ENCODE measurements at regions not wholly inside any gene's neighbourhood (a gene's known extent, or its start where the extent isn't known, plus 50 kb on each side); places are given as distances from the start of the nearest gene placed in this dataset.
A peak's percentile ranks its signal among the peaks of the same experiment; 100 is the strongest.

DNA sequence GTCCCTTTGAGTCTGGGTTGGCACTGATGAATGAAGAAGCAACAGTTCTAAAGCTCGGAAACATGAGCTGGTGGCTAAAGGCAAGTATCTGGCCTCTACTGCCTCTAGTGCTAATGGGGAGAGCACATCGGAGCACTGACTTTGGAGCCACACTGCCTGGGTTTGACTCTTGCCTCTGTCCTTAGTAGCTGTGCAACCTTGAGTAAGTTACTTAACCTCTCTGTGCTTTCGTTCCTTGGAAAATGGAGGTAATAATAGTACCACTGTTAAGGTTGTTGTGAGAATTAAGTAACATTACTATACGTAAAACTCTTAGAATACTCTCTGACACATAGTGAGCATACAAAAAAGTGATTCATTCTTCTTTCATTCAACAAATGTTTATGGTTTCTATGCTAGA is 211.2 kb downstream of the ATG4C start:
- no peak overlapping the region for H3K4me3 ChIP-seq (ENCODE audit: low read depth, low read length)
- DNase-seq (ENCODE audit: low read depth): no peak
- TF ChIP-seq, protein P1, sequence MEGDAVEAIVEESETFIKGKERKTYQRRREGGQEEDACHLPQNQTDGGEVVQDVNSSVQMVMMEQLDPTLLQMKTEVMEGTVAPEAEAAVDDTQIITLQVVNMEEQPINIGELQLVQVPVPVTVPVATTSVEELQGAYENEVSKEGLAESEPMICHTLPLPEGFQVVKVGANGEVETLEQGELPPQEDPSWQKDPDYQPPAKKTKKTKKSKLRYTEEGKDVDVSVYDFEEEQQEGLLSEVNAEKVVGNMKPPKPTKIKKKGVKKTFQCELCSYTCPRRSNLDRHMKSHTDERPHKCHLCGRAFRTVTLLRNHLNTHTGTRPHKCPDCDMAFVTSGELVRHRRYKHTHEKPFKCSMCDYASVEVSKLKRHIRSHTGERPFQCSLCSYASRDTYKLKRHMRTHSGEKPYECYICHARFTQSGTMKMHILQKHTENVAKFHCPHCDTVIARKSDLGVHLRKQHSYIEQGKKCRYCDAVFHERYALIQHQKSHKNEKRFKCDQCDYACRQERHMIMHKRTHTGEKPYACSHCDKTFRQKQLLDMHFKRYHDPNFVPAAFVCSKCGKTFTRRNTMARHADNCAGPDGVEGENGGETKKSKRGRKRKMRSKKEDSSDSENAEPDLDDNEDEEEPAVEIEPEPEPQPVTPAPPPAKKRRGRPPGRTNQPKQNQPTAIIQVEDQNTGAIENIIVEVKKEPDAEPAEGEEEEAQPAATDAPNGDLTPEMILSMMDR (IDR thresholded peaks at IDR 0.05; ENCODE audit: insufficient read depth, low read length): no peak

DNA sequence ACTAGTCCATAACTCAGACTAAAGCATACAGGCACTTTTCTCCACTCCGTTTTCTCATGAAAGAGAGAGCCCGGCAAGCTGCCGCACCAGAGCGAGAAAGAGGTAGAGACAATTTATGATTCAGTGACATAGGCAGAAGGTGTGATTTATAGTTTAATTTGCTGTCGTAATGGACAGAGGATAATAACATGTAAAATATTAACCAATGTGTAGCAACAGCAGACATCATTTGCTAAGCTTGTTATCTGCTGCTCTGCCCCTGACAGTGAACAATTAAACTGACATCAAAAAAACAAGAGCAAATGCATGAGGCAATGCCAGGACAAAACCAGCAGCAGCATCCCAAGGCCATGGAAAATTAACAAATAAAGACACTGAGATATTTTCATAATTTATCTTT is 214.0 kb downstream of the ATG4C start:
- no peak overlapping the region for H3K4me3 ChIP-seq (ENCODE audit: low read depth, low read length)

DNA sequence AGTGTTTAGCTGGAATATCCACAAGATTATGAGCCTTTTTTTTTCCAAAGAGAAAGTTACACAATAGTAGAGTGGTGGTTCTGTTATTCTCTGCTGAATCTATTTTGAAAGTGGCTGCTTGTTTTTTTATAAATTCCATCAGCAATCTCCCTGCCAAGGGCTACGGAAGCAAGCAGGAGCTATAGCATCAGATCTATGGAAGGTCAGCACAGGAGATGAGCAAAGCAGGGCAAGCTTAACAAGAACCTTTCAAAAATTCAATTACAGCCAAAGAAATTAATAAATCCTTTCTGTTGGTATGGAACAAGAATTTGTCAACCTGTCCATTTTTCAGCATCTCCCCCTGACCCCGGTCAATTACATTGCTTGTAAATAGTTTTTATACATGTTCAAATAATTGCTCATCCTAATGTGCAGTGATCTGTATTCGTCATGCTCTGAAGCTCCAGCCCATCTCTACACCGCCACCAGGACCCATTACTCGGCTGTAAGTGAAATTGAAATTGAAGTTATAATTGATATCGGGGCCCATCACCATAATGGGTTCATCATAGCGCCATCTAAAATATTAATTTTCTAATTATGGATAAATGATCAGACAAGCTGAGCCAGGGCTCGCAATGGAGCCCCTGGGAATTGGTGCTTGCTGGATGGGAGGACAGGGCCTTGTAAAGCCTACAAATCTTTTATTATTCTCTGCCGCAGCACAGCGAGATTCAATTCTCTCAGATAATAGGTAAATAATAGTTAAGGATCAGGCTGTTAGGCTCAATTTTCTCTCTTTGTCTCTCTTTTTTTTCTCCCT is 215.1 kb downstream of the ATG4C start:
- TF ChIP-seq, protein P1 (IDR thresholded peaks at IDR 0.05; ENCODE audit: insufficient read depth, low read length): no peak
- DNase-seq (ENCODE audit: low read depth): no peak
- H3K4me3 ChIP-seq (ENCODE audit: low read depth, low read length): no peak overlapping the region

More for the DNA sequence above, 214.0 kb downstream of the ATG4C start:
- DNase-seq (ENCODE audit: low read depth): no peak
- TF ChIP-seq, protein P1 (IDR thresholded peaks at IDR 0.05; ENCODE audit: insufficient read depth, low read length): no peak

DNA sequence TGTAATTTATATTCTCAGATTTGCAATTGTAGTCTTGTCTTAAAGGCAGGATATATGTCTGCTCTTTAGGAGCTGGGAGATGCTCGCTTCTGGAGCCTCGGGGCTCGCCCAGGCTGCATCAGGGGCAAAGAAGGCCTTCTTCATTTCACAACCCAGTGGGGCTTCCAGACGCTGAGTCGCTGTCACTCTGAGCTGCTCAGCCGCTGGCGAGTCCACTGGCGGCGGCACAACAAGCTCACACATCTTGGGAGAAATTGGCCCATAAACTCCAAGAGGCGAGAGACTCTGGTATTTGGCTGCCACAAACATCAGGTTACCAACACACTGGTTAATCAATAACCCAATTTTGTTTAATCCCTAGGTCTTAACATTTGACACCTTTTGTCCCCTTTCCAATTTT is 216.6 kb downstream of the ATG4C start:
- TF ChIP-seq, protein P1 (IDR thresholded peaks at IDR 0.05; ENCODE audit: insufficient read depth, low read length): no peak
- no peak for DNase-seq (ENCODE audit: low read depth)
- H3K4me3 ChIP-seq (ENCODE audit: low read depth, low read length): no peak overlapping the region

DNA sequence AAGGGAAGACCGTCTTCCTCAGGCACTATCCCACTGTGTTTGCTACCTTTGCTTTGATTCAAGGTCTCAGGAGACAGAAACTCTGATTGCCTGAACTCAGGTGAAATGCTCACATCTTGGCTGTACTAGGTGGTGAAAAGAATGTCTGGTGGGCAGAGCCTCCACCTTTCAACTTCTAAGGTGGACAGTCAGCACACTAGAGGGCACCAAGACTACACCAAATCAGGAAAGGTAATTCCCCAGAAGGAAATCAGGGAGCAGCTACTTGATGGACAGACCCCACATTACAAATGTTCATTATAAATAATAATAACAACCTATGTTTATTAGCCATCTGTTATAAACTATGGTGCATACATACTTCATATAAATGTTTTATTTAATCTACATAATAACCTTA is 220.9 kb downstream of the ATG4C start:
- peak; percentile 12 for DNase-seq (ENCODE audit: low read depth)
- H3K4me3 ChIP-seq (ENCODE audit: low read depth, low read length): no peak overlapping the region
- TF ChIP-seq, protein P1 (IDR thresholded peaks at IDR 0.05; ENCODE audit: insufficient read depth, low read length): peak; percentile 34

DNA sequence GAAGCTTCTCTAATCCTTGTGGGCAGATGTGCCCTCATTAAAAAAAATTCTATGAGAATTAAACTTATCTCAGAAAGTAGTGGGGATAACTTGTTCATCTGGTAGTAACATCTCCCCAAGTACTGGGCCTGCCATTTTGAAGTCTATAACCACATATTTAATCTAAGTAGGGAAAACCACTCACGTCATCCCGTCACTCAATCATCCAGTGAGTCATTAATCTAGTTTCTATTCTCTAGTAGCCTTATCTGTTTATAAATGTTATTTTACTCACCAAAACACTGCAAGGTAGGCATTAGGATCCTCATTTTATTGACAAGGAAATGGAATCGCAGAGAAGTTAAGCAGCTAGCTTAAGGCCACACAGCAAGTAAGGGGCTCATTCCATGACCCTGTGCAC is 221.9 kb downstream of the ATG4C start:
- TF ChIP-seq, protein P1 (IDR thresholded peaks at IDR 0.05; ENCODE audit: insufficient read depth, low read length): no peak
- H3K4me3 ChIP-seq (ENCODE audit: low read depth, low read length): no peak overlapping the region
- DNase-seq (ENCODE audit: low read depth): no peak

DNA sequence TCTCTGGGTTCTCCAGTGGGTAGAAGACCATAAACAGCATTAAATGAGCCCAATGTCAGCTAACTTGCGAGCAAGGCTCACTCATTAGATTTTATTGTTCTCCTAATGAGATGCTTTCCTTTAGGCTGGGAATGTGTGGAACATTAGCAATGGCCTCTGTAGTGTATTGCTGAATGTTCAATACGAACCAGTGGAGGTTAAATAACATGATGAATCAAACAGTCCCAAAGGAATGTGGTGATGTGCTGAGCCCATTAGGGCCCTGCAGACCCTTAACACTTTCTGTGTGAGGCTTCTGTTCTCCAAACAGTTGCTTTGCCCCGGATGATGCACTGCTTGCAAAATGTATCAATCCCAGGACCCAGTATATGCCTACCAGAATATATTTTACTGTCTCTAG is 225.5 kb downstream of the ATG4C start:
- TF ChIP-seq, protein P1 (IDR thresholded peaks at IDR 0.05; ENCODE audit: insufficient read depth, low read length): no peak
- DNase-seq (ENCODE audit: low read depth): no peak
- H3K4me3 ChIP-seq (ENCODE audit: low read depth, low read length): no peak overlapping the region

Data from fibroblast of the aortic adventitia (primary cell).